PC-3 (cell line): ENCODE measurements at regions not wholly inside any gene's neighbourhood (a gene's known extent, or its start where the extent isn't known, plus 50 kb on each side); places are given as distances from the start of the nearest gene placed in this dataset.

Experiments used
- EZH2 ChIP-seq: fragments of 300-600 bp; sonication (generic); IDR thresholded peaks from one replicate; pipeline ENCODE4 v1.6.1; 2017; ENCODE audit warnings: antibody characterized with exemption, mild to moderate bottlenecking, low read length; ENCODE audit not compliant: unreplicated experiment
- EZH2phosphoT487 ChIP-seq: fragments of 300-600 bp; sonication (generic); IDR thresholded peaks from 2 replicates; pipeline ENCODE4 v1.6.1; 2018; ENCODE audit warnings: mild to moderate bottlenecking, antibody characterized with exemption, low read length, borderline replicate concordance
- TF ChIP-seq, protein P1 (sequence below): fragments of 300-600 bp; sonication (generic); conservative IDR thresholded peaks from 2 replicates; pipeline ENCODE4 v1.5.1; 2017; ENCODE audit warnings: antibody characterized with exemption, low read depth, mild to moderate bottlenecking, low read length

DNA sequence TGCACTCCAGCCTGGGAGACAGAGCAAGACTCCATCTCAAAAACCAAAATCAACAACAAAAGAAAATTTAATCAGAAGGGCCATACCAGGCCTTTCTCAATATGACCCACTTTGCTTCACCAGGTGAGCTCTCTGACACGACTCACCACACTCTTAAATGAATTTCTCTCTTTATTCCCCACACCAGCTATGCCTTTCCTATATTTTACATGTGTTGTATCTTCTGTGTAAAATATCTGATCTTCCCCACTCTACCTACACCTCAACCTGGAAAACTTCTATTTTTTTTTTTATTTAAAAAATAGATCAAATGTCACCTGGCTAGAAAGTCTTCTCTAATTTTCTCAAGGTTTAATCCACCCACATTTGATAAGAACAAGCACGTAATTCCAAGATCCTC is 77.6 kb upstream of the SLC39A8 start:
- TF ChIP-seq, protein P1, sequence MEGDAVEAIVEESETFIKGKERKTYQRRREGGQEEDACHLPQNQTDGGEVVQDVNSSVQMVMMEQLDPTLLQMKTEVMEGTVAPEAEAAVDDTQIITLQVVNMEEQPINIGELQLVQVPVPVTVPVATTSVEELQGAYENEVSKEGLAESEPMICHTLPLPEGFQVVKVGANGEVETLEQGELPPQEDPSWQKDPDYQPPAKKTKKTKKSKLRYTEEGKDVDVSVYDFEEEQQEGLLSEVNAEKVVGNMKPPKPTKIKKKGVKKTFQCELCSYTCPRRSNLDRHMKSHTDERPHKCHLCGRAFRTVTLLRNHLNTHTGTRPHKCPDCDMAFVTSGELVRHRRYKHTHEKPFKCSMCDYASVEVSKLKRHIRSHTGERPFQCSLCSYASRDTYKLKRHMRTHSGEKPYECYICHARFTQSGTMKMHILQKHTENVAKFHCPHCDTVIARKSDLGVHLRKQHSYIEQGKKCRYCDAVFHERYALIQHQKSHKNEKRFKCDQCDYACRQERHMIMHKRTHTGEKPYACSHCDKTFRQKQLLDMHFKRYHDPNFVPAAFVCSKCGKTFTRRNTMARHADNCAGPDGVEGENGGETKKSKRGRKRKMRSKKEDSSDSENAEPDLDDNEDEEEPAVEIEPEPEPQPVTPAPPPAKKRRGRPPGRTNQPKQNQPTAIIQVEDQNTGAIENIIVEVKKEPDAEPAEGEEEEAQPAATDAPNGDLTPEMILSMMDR: no peak
- TF ChIP-seq EZH2 (no peak), EZH2phosphoT487 (no peak)
